Prostate gland (tissue), 2 donors: ENCODE measurements at regions not wholly inside any gene's neighbourhood (a gene's known extent, or its start where the extent isn't known, plus 50 kb on each side); places are given as distances from the start of the nearest gene placed in this dataset.

Source experiments
- DNase-seq: peaks from one replicate; pipeline ENCODE4 v3.0.0-alpha.2; 2019; ENCODE audit warnings: low spot score
- H3K27ac ChIP-seq, 2 donors: fragments of 200-600 bp; sonication (generic); 2 replicates each; pipeline ENCODE4 v1.5.1; 2017 to 2019
- H3K27me3 ChIP-seq: fragments of 200-600 bp; sonication (generic); replicated peaks from 2 replicates; pipeline ENCODE4 v1.5.1; 2019; ENCODE audit not compliant: insufficient read depth
- H3K36me3 ChIP-seq, 2 donors: fragments of 200-600 bp; sonication (generic); 1 replicate in 1 of 2; 2 replicates in 1 of 2; pipeline versions ENCODE4 v1.5.1 to v1.8.1; 2017 to 2019
- H3K4me1 ChIP-seq: fragments of 200-600 bp; sonication (generic); replicated peaks from 2 replicates; pipeline ENCODE4 v1.5.1; 2019
- H3K4me3 ChIP-seq, 2 donors: fragments of 200-600 bp; sonication (generic); 2 replicates each; pipeline ENCODE4 v1.5.1; 2017 to 2019
- H3K9me3 ChIP-seq: fragments of 200-600 bp; sonication (generic); 2 replicates; pipeline ENCODE4 v1.5.1; 2017
- POLR2A ChIP-seq: fragments of 450-650 bp; IDR thresholded peaks from one replicate; pipeline ENCODE4 v1.6.1; 2016; ENCODE audit warnings: antibody characterized with exemption, mild to moderate bottlenecking
- POLR2AphosphoS5 ChIP-seq: sonication (generic); formaldehyde crosslinking; IDR thresholded peaks from one replicate; pipeline ENCODE4 v1.6.1; 2017; ENCODE audit warnings: antibody characterized with exemption
- WGBS: methylation state at CpG from one replicate; pipeline ENCODE4 v1.1.5; 2018; 5-methylcytosine and 5-hydroxymethylcytosine counted together
- intact Hi-C: fragments of 100-400 bp; cut with DNase I; formaldehyde crosslinking; loops from one replicate; pipeline ENCODE4 v1.14.2; 2022
- TF ChIP-seq, protein P1 (sequence below), 4 experiments: fragments of 200-600 bp in 2 of 4; fragments of 450-650 bp in 2 of 4; sonication (generic) in 2 of 4; IDR thresholded peaks; 1 replicate in 3 of 4; 2 replicates in 1 of 4; pipeline ENCODE4 v1.5.1; 2016 to 2019; ENCODE audit warnings: antibody characterized with exemption in 4 of 4, mild to moderate bottlenecking in 2 of 4, moderate library complexity in 2 of 4

DNA sequence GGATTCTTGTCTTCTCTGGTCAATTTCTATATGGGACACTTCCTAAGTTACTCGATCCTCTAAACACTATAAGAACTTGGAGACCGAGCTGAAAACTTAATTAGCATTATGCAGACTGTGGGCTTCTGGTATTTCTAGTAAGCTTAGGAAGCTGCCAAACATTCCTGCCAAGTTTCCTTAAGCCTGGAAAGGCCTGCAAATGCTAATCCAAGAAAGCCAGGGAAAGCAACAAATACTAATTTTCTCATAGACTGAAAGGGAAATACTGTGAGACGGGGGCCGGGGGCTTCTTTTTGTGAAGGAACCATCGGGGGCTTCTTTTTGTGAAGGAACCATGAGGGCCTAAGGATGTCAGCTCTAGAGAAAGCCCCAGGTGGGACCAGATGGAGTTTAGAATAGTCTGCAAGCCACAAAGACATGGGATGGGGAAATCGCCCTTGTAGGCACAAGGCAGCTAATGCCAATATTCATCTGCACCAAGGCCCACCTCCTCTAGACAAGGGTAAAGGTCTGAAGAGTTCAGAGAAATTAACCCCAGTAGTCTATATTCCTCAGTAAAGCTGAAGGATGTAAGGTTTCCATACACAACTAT, 332.4 kb upstream of the PRDM1 start:
- TF ChIP-seq POLR2AphosphoS5: no peak
- TF ChIP-seq, protein P1, sequence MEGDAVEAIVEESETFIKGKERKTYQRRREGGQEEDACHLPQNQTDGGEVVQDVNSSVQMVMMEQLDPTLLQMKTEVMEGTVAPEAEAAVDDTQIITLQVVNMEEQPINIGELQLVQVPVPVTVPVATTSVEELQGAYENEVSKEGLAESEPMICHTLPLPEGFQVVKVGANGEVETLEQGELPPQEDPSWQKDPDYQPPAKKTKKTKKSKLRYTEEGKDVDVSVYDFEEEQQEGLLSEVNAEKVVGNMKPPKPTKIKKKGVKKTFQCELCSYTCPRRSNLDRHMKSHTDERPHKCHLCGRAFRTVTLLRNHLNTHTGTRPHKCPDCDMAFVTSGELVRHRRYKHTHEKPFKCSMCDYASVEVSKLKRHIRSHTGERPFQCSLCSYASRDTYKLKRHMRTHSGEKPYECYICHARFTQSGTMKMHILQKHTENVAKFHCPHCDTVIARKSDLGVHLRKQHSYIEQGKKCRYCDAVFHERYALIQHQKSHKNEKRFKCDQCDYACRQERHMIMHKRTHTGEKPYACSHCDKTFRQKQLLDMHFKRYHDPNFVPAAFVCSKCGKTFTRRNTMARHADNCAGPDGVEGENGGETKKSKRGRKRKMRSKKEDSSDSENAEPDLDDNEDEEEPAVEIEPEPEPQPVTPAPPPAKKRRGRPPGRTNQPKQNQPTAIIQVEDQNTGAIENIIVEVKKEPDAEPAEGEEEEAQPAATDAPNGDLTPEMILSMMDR (IDR thresholded peaks at IDR 0.05): no peak
- no peak for TF ChIP-seq POLR2A
- WGBS: 51% methylated on average over 6 of the region's 6 CpGs
- Histone ChIP-seq H3K27me3 (no peaks in the 10 kb centered on the region), H3K4me1 (no peaks in the 10 kb centered on the region), H3K4me3 (no peak overlapping the region), H3K27ac (no peak overlapping the region), H3K36me3 (no peaks in the 10 kb centered on the region), H3K9me3 (no peaks in the 10 kb centered on the region)
- intact Hi-C loops: no loop called here
- DNase-seq: no peak

DNA sequence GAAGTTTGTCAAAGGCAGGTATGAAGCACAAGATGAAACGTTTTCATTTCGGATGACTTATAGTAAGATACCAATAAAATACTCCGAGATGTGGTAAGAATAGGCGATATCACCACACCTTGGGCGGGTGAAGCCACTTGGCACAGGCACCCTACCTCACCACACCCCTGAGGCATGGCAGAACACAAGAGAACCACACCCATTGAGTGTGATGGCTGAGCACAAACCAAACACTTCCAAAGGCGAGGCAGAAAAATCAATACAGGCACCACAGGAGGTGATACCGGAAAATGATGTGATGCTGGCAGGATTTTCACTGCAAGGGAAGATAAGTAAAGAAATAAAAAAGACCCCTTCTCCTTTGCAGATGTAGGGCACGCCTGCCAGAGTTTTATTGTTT, 332.9 kb upstream of the PRDM1 start:
- DNase-seq: no peak
- intact Hi-C loops: no loop called here

DNA sequence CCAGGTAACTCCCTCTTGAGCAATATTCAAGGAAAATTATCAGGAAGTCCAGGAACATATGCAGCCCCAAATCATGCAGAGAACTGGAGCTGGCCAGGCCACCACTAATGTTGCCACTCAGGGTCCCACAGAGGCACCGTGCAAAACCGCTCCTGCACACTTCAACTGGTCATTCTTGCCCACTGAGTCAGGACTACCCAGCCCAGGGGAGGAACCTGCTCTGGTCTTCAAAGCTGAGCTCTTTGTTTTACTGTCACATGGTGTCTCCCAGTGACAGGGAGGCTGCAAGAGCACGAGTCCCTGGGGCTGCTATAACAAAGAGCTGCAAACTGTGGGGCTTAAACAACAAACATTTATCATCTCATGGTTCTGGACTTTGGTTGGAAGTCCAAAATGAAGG, 336.0 kb upstream of the PRDM1 start:
- H3K4me1 ChIP-seq: no peaks in the 10 kb centered on the region
- H3K27ac ChIP-seq: no peak overlapping the region
- H3K9me3 ChIP-seq: no peaks in the 10 kb centered on the region
- TF ChIP-seq, protein P1 (IDR thresholded peaks at IDR 0.05): no peak
- TF ChIP-seq POLR2AphosphoS5 (no peak), POLR2A (no peak)
- no peak overlapping the region for H3K4me3 ChIP-seq
- 88% methylated on average over 3 of the region's 3 CpGs for WGBS
- no peak for DNase-seq
- intact Hi-C loops: no loop called here
- H3K27me3 ChIP-seq: no peaks in the 10 kb centered on the region
- no peaks in the 10 kb centered on the region for H3K36me3 ChIP-seq

More for the DNA sequence above, 332.9 kb upstream of the PRDM1 start:
- TF ChIP-seq POLR2AphosphoS5: no peak
- TF ChIP-seq, protein P1 (IDR thresholded peaks at IDR 0.05): no peak
- TF ChIP-seq POLR2A: no peak
- no peaks in the 10 kb centered on the region for H3K9me3 ChIP-seq
- no peaks in the 10 kb centered on the region for H3K36me3 ChIP-seq
- no peak overlapping the region for H3K27ac ChIP-seq
- H3K4me1 ChIP-seq: no peaks in the 10 kb centered on the region
- no peaks in the 10 kb centered on the region for H3K27me3 ChIP-seq
- 75% methylated on average over 8 of the region's 8 CpGs for WGBS
- H3K4me3 ChIP-seq: no peak overlapping the region

DNA sequence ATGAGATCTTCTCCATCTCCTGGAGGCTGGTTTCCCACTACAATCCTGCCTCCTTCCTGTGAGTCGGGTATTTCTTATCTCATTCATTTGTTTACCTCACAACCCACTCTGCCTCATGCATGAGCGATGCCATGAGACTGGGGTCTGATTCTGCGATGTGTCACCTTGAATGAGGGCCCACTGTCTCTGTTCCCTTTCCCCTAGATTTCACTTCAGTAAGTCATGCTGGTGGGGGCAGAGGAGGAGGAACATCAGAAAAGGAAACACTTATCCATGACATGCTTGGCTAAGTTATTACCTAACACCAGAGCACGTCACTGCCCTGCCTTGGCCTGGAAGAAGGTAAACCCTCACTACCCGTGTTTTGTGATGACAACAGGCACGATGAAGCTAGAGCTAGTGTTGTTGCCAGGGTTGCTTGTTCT, 337.4 kb upstream of the PRDM1 start:
- Histone ChIP-seq H3K9me3 (no peaks in the 10 kb centered on the region), H3K27ac (no peak overlapping the region), H3K4me3 (no peak overlapping the region), H3K27me3 (no peaks in the 10 kb centered on the region), H3K36me3 (no peaks in the 10 kb centered on the region), H3K4me1 (no peaks in the 10 kb centered on the region)
- 75% methylated on average over 6 of the region's 6 CpGs for WGBS
- intact Hi-C loops: no loop called here
- TF ChIP-seq POLR2AphosphoS5 (no peak), POLR2A (no peak)
- TF ChIP-seq, protein P1 (IDR thresholded peaks at IDR 0.05): no peak
- no peak for DNase-seq

GRCh38 chr6:105747823-105748405, 338.2 kb upstream of the PRDM1 start:
- intact Hi-C loops: no loop called here
- Histone ChIP-seq H3K36me3 (no peaks in the 10 kb centered on the region), H3K9me3 (no peaks in the 10 kb centered on the region), H3K27ac (no peak overlapping the region), H3K4me1 (no peaks in the 10 kb centered on the region), H3K4me3 (no peak overlapping the region), H3K27me3 (no peaks in the 10 kb centered on the region)
- WGBS: 80% methylated on average over 3 of the region's 3 CpGs
- no peak for TF ChIP-seq POLR2AphosphoS5
- no peak for DNase-seq
